ENCODE measurements at regions not wholly inside any gene's neighbourhood (a gene's known extent, or its start where the extent isn't known, plus 50 kb on each side); places are given as distances from the start of the nearest gene placed in this dataset.
"Not testable (repeated sequence)": the region's sequence is repeated elsewhere in the genome, so short reads cannot be mapped to it uniquely, and the experiment has no call there.

DNA sequence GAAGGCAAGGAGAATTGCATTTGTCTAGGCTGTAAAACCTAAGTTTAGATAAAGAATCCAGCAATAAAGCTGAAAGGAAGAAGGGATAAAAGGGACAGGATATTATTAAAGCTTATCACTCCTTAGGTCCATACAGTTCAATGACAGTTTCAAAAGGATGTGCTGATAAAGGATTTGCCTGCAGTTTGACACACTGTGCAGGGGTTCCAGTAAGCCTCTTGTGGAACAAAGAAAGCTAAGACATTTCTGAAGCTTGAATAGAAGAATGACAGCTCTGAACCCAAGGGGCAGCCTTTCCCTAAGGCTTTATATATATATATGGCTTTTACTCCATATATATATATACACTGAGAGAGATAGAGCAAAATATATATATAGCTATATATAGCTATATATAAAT is 276.8 kb upstream of the GRM3 start:
- no peak for FAIRE-seq

GRCh38 chr7:86340407-86340806 is 303.3 kb upstream of the GRM3 start:
- not testable (repeated sequence) for FAIRE-seq

DNA sequence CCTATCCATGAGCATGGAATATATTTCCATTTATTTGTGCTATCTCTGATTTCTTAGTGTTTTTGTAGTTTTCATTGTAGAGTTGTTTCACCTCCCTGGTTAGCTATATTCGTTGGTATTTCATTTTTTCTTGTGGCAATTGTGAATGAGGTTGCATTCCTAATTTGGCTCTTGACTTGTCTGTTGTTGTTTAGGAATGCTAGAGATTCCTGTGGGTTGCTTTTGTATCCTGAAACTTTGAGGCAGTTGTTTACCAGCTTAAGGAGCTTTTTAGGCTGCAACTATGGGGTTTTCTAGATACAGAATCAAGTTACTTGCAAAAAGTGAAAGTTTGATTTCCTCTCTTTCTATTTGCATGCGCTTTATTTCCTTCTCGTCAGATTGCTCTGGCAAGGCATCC is 304.7 kb upstream of the GRM3 start:
- FAIRE-seq = no peak

DNA sequence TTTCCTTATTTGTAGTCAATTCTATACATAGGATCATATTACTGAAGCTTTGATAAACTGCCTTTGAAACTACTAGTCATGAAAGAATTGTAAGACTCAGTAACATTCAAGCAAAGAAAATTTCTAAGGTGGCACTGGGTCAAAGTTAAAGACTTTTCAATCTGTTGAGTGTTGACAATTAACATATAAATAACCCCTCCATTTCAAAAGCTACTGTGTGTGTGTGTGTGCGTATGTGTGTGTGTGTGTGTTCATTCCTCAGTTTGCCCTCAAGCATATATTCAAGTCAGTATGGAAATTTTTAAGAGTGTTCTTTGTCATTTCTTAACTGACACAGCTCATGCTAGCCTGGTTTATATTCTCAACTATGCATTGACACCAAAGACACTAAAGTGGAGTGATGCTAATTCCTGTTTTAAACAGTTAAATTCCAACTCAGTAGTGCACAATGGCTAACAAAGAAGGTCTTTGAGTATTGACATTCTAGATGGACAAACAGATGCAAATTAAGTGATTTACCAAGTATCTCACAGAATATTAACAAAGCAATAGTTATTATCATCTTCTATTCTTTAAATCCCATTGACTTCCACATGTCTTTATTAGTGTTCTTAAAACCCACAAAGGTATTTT is 314.8 kb upstream of the GRM3 start:
- FAIRE-seq = no peak

GRCh38 chr7:86326847-86327246 is 316.9 kb upstream of the GRM3 start:
- no peak for FAIRE-seq

- no peak for FAIRE-seq
Observed at GRCh38 chr7:86320889-86321288, 322.8 kb upstream of the GRM3 start.

DNA sequence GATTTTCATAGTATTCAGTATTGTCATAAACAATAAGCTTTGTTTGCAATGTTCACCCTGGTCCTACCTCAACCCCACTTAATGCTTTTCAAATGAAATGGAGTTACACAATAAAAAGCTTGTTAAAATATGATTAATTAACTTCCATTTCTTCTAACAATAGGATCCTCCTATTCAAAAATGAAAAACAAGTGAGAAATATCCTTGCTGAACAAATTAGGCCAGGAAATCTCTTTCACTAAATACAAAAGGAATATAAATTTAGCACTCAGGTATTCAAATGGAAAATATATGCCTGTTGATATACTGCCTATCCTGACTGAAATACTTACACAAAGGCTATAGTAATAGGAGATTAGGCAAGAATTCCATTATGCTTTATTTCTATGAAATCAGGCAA is 323.4 kb upstream of the GRM3 start:
- FAIRE-seq = no peak

DNA sequence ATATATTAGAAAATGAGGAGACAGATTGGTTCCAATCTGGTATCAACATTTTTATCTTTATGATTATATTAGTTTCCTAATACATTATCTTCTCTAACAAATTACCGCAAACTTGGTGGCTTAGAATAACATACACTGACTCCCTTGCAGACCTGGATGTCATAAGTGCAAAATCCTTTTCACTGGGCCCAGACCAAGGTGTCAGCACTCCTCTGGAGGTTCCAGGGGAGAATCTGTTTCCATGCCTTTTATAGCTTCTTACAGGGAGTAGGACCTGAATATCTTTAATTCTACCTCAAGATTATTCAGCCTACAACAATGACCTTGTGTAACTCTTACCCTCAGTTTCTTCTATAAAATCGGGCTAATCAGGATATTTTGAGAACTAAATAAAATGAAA is 329.9 kb upstream of the GRM3 start:
- FAIRE-seq = no peak

- no peak for FAIRE-seq
Observed at GRCh38 chr7:86301301-86301700, 342.4 kb upstream of the GRM3 start.

GRCh38 chr7:86295526-86295925 is 348.2 kb upstream of the GRM3 start:
- FAIRE-seq = no peak

DNA sequence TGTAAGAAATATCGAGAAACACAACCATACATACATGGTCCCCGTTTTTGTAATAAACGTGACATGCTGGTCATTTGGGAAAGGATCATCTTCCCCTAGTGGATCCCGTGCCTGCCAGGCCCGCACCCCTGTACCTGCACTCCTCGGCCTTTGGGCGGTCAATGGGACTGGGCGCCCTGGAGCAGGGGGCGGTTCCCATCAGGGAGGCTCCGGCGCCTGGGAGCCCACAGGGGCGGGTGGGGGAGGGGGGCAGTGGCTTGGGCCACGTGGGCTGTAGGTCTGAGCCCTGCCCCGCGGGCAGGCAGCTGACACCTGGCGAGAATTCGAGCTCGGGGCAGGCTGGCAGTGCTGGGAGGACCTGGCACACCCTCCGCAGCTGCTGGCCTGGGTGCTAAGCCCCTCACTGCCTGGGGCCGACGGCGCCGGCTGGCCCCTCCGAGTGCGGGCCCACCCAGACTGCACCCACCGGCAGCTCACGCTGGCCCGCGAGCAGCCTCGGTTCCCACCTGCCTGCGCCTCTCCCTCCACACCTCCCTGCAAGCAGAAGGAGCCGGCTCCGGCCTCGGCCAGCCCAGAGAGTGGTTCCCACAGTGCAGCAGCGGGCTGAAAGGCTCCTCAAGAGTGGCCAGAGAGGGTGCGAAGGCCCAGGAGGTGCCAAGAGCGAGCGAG is 361.6 kb upstream of the GRM3 start:
- FAIRE-seq = no peak

- FAIRE-seq = no peak
Observed at GRCh38 chr7:86280150-86280549, 363.6 kb upstream of the GRM3 start.

GRCh38 chr7:86262781-86263180 is 380.9 kb upstream of the GRM3 start:
- no peak for FAIRE-seq

- no peak for FAIRE-seq
Observed at GRCh38 chr7:86257894-86258293, 385.8 kb upstream of the GRM3 start.

DNA sequence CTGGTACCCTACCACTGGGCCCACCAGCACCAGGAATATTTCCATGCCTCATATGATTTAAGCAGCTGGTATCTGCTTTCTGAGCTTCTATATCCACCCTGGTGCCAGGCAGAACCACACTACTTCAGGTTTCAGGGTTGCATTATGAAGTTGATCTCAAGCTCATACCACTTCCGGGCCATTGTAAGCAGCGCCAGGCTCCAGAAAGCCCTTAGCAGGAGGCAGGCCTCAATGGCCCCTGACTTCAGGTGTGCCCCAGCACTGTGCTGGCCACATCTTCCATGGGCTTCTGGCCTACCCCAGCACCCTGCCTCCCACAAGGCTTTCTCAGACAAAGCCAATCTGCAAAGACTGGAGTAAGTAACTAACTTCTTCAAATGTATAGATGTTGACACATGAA is 391.3 kb upstream of the GRM3 start:
- FAIRE-seq = no peak

DNA sequence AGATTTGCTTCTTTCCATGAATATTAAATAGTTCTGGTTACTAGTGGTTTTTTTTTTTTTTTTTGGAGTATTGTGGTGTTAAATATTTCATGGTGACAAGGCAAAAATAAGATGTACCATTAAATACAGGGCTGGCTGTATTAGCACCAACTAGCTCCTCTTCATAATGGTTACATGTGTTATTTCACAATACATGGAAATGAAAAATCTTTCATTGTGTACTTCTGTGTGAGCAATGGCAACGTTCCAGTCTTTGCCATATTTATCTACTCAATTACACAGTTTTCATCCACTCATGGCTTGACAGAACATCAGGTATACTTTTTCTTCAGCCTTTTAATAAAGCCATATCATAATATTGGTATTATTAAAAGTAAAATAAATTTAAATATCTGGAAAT is 394.7 kb upstream of the GRM3 start:
- no peak for FAIRE-seq

GRCh38 chr7:86243171-86243570 is 400.5 kb upstream of the GRM3 start:
- FAIRE-seq = no peak

DNA sequence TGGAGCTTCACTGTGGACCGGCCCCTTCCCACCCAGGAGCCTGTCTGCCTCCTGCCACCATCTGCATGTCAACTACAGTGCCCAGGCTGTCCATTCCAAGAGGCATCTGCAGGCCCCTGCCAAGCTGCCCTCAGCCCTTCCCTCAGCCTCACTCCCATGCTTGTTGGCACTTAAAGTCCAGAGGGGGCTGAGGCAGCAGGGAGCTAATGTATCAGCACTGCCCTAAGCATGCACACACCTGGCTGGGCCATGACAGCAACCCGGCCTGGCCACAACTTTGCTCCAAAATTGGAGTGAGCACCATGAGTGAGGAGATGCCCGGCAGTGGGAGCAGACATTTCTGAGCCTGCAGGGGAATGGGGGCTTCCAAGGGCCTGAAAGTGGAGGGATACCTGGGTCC is 417.5 kb upstream of the GRM3 start:
- no peak for FAIRE-seq

- no peak for FAIRE-seq
Observed at GRCh38 chr7:86222806-86223205, 420.9 kb upstream of the GRM3 start.

DNA sequence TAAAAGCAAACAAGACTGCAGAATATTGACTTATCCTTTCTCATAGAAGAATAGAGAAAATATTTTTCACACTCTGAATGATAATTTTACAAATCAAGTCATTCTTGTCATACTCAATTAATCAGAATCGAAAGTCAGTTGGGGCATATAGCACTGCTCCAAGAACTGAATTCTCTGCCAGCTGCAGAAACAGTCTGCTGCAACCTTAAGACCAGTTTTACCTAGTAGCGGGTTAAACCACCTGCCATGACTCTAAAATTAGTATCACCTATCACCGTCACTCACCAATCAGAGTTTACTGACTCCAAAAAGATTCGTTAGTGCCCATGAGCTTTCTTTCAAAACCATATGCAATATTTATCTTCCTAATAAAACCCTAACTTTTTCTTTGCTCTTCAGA is 429.0 kb upstream of the GRM3 start:
- FAIRE-seq = no peak

DNA sequence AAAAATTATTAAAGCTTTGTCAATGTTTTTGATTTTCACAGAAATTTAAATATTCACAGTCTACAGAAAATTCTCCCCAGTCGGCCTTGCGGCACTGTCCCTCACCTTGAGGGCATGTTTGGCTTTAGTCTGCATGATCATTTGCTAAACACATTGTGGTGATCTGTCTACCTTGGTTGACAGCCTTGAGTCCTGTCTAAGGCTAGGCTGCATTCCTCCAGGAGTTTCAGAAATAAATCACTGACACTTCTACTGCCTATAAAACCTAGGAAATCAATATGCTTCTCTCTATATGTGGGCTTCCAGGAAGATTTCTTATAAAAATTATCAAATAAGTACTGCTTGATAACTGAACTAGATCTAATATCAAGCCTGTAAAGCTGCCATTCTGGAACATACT is 430.7 kb upstream of the GRM3 start:
- FAIRE-seq = no peak

- FAIRE-seq = no peak
Observed at GRCh38 chr7:86209036-86209435, 434.7 kb upstream of the GRM3 start.

GRCh38 chr7:86207740-86208139 is 436.0 kb upstream of the GRM3 start:
- no peak for FAIRE-seq

GRCh38 chr7:86202833-86203232 is 440.9 kb upstream of the GRM3 start:
- FAIRE-seq = no peak

DNA sequence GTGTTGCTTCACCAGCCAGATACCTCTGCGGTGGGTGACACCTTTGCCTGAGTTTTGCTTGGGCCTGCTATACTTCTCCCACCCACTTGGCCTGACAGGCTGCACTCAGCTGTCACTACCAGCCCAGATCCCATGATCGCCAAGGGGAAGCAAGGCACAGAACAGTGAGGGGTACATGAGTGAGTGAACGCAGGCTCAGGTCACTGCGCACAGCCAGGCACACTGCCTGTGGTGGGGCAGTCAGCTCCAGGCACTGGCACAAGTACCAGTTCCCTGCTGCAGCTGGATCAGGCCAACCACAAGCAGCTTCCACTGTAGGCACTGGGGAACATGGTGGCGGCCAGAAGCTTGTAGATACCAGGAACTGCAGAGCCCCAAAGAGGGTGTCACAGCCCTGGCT is 441.9 kb upstream of the GRM3 start:
- FAIRE-seq = no peak

All from endometrium (tissue), 2 donors.